HG03108 (cell line): ENCODE measurements at regions not wholly inside any gene's neighbourhood (a gene's known extent, or its start where the extent isn't known, plus 50 kb on each side); places are given as distances from the start of the nearest gene placed in this dataset.
"Not testable (repeated sequence)": the region's sequence is repeated elsewhere in the genome, so short reads cannot be mapped to it uniquely, and the experiment has no call there.

Experiments
- ATAC-seq: cut with Tn5 transposase; IDR thresholded peaks from one replicate; pipeline ENCODE4 v1.9.1; 2021; ENCODE audit warnings: moderate library complexity; ENCODE audit not compliant: unreplicated experiment

GRCh38 chr1:188003687-188004086 is 1174.9 kb downstream of the PLA2G4A start:
- ATAC-seq, result not testable (repeated sequence)

- ATAC-seq, result no peak
These were observed 1176.1 kb downstream of the PLA2G4A start for GRCh38 chr1:188004849-188005248.

GRCh38 chr1:188006354-188006753 is 1177.6 kb downstream of the PLA2G4A start:
- no peak for ATAC-seq

GRCh38 chr1:188013222-188013849 is 1184.6 kb downstream of the PLA2G4A start:
- not testable (repeated sequence) for ATAC-seq

GRCh38 chr1:188017921-188018320 is 1189.2 kb downstream of the PLA2G4A start:
- ATAC-seq, result no peak

GRCh38 chr1:188022661-188023060 is 1193.9 kb downstream of the PLA2G4A start:
- no peak for ATAC-seq

- no peak for ATAC-seq
These were observed 1194.5 kb downstream of the PLA2G4A start for GRCh38 chr1:188023206-188023605.

- ATAC-seq, result no peak
These were observed 1198.9 kb downstream of the PLA2G4A start for GRCh38 chr1:188027613-188028012.

GRCh38 chr1:188037572-188037971 is 1208.8 kb downstream of the PLA2G4A start:
- not testable (repeated sequence) for ATAC-seq

- ATAC-seq, result no peak
These were observed 1214.9 kb downstream of the PLA2G4A start for GRCh38 chr1:188043536-188044245.

GRCh38 chr1:188050250-188050649 is 1221.5 kb downstream of the PLA2G4A start:
- no peak for ATAC-seq

- ATAC-seq, result no peak
These were observed 1227.3 kb downstream of the PLA2G4A start for GRCh38 chr1:188056011-188056410.

- no peak for ATAC-seq
These were observed 1230.1 kb downstream of the PLA2G4A start for GRCh38 chr1:188058801-188059200.

- ATAC-seq, result no peak
These were observed 1233.1 kb downstream of the PLA2G4A start for GRCh38 chr1:188061881-188062280.

- ATAC-seq, result no peak
These were observed 1233.7 kb downstream of the PLA2G4A start for GRCh38 chr1:188062456-188062855.

- no peak for ATAC-seq
These were observed 1237.2 kb downstream of the PLA2G4A start for GRCh38 chr1:188065917-188066316.

GRCh38 chr1:188070848-188071247 is 1242.1 kb downstream of the PLA2G4A start:
- no peak for ATAC-seq

- ATAC-seq, result no peak
These were observed 1260.3 kb downstream of the PLA2G4A start for GRCh38 chr1:188089015-188089414.

GRCh38 chr1:188089461-188089860 is 1260.7 kb downstream of the PLA2G4A start:
- ATAC-seq, result no peak

GRCh38 chr1:188096521-188096920 is 1267.8 kb downstream of the PLA2G4A start:
- no peak for ATAC-seq

- no peak for ATAC-seq
These were observed 1288.7 kb downstream of the PLA2G4A start for GRCh38 chr1:188117436-188117835.

- no peak for ATAC-seq
These were observed 1293.9 kb downstream of the PLA2G4A start for GRCh38 chr1:188122646-188123045.

- ATAC-seq, result no peak
These were observed 1298.8 kb downstream of the PLA2G4A start for GRCh38 chr1:188127507-188127906.
